HG03354 (cell line): ENCODE measurements at regions not wholly inside any gene's neighbourhood (a gene's known extent, or its start where the extent isn't known, plus 50 kb on each side); places are given as distances from the start of the nearest gene placed in this dataset.

Source experiments
- ATAC-seq: cut with Tn5 transposase; IDR thresholded peaks from one replicate; pipeline ENCODE4 v1.9.1; 2021; ENCODE audit warnings: mild to moderate bottlenecking; ENCODE audit not compliant: unreplicated experiment, poor library complexity, severe bottlenecking

DNA sequence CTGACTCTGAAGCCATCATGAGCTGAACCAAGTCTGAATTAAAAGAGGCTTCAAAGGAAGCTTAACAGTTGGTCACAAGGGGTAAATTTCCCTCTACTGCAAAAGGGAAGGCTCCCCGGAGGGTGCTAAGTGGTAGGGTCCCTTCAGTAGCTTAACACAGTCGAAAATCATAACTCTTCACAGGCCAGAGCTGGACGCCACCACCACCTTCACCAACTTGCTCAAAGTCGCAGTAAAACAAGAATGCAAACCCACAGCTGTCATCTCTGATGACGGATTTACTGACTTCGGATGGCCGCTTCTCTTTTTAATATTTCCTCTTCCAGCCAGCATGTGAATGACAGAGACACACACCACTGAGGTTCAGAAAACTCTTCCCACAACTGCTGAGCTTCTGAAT lies 144.7 kb upstream of the FBXL4 start:
- peak; percentile 36 for ATAC-seq

DNA sequence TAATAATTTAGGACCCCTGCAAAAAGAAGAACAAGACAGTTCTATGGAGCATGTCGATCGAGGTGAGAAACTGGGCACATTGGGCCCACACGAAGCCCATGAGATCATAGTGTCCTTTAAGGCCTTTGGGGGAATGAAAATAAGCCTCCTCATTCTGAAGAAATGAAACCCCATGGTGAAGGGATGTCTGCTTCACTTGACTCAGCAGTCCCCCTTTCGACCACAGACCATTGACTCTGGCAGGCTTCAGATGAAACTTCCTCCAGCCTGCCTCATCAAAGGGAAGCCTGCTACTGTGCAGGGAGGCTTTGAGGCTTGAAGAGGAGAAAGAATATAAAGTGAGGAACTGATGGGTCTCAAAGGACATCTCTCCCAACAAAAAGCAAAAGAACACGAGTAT lies 144.2 kb upstream of the FBXL4 start:
- peak; percentile 81 for ATAC-seq

DNA sequence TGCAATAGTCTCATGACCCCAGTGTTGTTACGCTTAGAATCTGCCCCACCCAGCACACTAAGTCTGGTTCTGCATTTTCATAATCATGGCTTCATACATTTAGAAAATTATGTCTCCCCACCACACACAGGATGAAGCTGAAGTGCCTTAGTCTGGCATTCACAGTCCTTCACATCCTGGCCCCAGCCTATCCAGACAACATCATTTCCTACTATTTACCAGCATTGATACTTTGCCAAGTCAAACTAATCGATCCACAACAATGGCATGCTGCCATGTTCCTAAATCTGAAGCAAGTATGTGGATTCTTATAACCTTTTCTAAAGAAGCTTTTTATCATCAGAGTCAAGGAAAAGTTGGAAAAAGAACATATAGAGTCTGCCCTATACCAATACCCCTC lies 132.4 kb upstream of the FBXL4 start:
- no peak for ATAC-seq

DNA sequence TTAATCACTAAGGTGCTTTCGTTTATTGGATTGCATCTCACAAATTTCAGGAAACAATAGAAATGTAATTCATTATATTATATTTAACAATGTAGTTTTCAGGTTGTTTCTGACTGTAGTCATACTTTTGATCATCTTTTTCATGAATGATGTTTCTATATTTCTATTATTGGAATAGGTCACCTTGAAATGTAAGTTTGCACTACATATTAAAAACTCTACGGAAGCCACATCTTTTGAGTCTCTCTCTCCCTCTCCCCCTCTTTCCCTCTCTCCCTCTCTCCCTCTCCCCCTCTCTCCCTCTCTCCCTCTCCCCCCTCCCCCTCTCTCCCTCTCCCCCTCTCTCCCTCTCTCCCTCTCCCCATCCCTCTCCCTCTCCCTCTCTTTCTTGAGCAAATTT lies 131.3 kb upstream of the FBXL4 start:
- ATAC-seq, result no peak

DNA sequence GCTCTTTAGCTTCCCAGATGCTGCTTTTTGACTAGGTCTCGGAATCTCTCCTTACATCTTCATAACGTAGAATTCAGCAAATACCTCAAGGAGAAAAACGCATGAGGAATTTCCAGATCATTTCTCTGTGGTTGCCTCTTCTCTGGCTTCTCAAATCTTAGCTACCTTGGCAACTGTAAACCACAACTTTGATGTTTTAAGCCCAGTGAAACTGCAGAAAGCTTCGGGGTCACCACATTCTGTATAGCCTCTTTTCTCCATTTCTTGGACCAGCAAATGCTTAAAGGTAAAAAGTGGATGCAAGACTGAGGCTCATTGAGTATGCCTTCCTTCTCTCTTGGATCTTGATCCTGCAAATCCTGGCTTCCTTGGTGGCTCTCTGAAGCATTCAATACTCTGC lies 125.5 kb upstream of the FBXL4 start:
- no peak for ATAC-seq

DNA sequence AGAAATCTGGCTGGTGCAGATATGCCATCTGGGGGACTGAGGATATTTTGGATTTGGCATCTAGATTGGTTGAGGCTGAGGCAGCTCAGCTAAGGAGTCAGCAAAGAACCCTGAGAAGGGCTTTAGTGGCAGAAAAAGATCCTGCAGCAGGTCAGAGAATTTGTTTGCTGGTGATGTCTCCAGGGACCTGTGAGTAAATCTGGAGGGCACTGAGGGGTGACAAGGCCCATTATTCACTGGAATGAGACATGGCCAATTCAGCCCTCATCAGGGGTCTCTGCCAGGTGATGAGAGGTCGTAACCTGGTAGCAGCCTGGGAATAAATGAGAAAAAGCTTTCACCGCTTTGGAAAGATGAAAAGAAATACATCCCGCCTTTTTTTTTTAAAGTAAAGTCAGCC lies 118.3 kb upstream of the FBXL4 start:
- ATAC-seq, result no peak

DNA sequence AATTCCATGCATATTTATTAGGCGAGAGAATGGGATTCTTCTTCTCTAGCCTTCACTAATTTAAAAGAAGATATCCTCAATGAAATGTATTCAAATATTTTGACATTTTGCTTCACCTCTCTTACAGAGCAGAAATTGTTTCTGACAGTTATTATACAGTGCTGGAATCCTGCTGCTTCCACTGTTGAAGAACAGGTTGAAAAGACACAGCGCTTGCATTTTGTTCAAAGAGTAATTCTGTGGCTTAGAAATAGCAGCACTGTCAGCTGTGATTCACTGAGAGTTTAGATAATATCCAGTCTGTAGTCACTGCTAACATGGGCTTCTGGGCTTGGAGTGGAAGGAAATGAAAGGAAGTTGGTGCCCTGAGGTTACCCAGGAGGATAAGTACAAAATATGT lies 117.1 kb upstream of the FBXL4 start:
- ATAC-seq, result no peak

DNA sequence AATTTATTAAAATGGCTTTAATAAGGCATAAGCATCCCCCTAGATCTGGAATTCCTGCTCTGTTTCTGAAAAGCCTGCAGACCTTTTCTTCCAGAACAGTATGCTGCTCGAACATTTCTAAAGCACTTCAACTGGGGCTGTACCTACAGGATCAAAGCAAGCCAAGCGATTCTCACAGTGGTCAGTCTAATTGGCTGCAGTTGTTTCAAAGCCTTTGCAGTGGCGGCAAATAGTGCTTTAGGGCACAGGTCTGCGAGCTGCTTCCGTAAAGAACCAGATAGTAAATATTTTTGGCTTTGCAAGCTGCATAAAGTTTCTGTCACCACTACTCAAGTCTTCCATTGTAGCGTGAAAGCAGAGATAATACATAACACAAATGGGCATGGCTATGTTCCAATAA lies 88.9 kb upstream of the FBXL4 start:
- no peak for ATAC-seq

DNA sequence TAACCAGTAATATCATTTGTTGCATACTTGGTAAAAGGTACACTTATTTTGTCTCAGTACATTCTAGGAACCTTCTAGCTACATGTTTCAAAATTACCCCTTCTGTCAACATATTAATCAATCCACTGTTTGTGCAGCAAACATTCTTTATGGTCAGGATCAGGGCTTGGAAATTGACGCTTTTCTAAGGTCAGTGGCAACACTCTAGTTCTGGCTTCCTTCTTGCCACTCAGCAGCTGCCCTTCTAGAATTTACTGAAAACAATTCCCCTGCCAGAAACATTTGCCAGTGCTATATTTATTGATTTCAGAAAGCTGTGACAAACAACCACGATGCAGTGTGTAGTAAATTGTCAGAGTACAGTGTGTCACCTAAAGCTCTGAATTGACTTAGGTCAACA lies 84.7 kb upstream of the FBXL4 start:
- no peak for ATAC-seq

DNA sequence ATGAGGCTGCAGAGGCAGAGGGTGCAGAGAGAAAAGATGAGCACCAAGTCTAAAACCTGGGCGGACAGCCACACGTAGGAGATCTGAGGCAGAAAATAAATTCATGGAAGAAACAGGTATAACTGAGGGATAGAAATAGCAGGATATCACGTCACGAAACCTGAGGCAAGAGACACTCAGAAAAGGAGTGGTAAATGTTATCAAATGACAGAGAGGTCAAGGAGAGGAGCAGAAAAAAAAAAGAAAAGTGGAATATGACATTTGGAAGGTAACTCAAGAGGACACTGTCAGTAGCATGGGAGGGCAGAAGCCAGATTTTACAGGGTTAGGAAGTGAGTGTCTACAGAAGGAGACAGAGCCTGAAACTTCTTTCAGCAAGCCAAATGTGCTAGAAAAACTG lies 84.2 kb upstream of the FBXL4 start:
- ATAC-seq, result no peak

DNA sequence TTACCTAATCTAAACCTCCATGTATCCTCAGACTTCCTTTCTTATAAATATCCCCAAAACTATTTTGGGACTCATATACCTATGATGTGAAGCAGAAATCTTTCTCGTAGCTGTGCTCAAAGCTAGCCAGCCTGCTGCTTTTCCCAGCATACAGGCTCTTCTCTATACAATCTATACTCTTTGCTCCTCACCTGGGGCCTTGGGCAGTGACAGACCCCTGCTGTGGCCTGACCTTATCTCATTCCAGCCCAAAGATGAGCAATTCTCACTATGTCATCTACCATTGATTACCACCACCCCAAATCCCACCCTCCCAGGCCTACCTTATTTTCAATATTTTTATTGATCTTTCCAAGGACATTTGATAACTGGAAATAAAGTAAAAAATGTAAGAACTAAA lies 83.2 kb upstream of the FBXL4 start:
- ATAC-seq, result no peak

DNA sequence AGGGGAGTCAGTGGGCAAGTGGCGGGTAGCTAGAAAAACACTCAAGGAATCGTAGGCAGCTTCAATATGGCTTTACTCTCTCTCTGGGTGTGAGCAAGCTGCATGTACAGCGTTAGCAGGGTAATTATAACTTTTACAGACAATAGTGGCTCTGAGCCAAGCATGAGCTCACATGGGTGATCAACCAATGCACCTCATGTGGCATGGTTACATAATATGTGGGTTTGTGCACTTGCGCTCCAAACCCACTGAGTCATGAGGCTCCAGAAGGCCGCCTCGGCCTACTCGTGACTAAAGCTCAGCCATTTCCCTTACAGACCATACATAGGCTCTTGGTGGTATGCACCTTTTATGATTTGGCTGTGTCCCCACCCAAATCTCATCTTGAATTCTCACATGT lies 78.4 kb upstream of the FBXL4 start:
- no peak for ATAC-seq

DNA sequence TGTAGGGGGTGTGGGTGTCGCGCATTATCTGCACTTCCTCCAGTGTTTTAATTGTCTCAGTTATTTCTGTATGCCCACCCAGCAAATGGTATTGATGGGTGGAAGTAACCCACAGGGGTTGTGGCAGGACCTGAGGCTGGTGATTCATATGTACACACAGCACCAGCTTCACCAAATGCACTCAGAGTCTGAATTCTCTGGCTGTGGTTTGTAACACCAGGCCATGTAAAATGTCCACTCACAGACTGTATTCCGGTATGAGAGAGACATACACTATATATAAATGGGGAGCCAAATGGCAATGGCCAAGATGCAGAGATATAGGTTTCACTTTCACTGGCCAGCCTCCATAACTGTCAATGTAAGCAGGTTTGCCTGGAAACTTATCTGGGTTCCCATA lies 76.3 kb upstream of the FBXL4 start:
- ATAC-seq, result no peak

DNA sequence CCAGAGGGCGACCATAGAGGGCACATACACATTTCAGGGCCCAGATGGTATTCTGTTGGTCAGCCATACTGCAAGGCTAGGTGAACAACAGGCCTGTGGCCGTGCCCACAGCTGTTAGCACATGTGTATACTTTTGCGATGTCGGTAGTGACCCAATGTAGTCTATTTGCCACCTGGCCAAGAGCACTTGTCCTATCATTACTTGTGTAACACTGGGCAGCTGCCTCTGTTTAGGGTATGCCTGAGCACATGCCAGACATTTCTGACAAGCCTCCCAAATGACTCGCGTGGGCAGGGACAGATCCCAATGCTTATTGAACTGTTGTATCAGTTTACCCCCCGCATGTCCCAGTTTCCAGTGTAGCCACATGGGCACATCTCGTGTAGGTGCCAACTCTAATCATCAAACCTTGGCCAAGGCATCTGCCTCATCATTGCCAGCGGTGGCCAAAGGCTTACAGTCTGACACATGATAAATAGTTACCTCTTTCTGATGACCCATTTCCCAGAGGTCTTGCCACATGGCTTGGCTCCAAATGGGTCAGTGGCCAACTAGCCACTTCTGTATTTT lies 74.4 kb upstream of the FBXL4 start:
- ATAC-seq, result no peak

DNA sequence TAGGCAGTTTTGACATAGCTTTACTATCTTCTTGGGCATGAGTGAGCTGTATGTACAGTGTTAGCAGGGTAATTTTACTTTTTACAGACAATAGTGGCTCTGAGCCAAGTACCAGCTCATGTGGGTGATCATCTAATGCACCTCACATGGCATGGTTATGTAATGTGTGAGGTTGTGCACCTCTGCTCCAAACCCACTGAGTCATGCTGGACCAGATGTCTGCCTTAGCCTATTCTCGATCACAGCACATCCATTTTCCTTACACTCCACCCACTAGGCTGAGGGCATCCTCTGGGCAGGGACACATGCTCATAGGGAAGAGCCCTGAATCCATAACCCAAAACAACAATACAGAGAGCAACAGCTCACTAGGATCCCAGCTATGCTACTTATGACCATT lies 71.6 kb upstream of the FBXL4 start:
- ATAC-seq, result no peak

DNA sequence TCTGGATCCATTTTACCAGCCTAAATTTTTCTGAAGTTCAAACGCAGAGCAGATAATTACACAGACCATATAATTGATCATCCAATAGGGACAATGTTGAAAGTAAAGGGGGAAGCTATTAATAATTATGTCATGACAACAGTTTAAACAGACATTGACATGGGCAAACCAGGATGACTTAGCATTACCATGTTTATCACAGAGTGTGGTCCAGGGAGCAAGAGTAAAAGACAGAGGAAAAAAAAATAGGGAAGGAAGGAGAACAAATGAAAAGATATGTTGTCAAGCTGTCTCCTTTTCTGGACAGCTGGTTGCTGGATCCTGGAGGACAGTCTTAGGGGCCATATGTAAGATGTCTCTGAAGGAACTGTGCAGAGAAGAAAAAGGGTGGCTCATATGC lies 69.4 kb upstream of the FBXL4 start:
- ATAC-seq, result no peak

DNA sequence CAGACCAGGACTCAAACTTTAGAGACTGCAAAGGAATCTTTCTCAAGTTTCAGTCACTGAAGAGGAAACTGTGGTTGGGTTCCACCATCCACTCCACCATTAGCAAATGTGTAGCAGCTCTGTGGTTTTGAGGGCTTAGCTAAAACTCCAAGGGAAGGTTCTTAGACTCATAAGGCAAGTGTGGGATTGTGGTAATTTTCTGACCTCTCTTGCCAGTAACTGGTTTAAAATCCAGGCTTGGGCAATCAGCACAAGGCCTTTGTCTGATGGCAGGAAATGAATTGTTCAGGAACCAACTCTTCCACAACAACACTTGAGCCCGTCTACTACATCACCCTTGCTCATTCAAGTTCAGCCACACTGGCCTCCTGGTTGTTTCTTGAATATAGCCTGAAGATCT lies 68.6 kb upstream of the FBXL4 start:
- peak; percentile 72 for ATAC-seq

DNA sequence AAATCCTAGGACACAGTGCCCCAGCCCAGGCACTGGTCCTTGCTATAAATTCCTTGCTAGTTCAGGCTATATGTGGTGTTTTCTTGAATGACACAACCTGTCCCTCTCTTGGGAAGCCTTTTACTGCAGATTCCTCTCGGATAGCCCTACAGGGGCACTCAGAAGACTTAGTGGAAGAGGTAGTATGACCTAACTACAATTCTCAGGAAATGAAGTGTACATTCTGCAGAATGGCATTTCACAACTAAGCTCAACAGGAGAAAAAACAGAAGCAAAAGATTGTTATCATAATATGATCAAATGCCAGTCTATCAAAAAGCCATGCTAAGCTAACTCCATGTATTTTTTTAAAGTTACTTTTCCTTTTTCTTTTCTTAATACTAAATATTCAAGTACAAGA lies 66.3 kb upstream of the FBXL4 start:
- no peak for ATAC-seq

DNA sequence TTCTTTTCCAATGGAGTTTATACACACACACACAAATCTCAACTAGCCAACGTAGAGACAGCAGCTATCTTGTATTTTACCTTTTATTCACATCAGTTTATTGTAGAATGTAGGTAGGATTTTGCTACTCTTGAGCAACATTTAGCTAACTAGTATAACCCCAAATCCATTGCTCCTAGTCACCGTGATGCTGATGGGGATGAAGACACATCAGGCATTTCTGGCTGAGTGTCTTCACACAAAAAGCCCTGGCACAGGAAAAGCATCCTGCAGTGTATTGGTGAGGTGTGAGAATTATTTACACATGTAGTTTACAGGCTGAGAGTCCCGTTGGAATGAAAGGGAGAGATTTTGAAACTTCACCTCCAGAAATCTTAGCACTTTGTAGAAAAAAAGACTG lies 65.9 kb upstream of the FBXL4 start:
- no peak for ATAC-seq

DNA sequence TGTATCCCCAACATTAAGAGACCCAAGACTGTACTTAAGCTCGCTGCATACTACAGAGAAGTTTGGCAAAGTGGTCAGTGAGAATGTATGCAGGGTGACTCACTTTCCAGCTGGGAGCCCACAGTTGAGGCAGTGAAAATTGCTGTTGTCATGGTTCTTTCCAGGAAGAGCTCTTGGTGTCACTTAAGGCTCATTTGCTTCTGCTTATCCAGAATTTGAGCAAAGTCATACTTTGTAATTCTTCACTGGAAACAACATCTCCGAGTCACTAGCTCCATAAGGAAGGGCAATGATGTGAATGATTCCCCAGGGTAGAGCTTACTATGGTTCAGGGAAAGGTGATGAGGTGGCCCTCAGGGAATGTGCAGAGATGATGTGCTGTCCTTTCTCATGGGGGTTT lies 65.4 kb upstream of the FBXL4 start:
- no peak for ATAC-seq

DNA sequence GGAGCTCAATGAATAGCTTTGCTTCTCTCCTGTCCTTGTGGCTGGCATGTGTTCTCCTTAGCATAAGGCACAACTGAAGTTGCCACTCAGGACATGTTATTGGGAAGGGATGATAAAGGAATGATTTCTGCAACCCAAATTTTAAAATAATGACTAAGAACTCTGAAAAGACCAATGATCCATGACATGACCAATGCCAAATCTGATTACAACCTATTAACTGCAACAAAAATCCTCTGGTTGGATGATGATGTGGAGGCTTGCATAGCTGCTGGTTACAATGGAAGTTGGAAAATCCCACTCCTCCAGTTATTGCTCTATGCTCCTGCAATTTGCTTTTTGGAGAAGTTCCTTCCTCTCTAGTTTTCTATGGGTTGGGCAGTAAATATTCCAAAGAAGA lies 63.4 kb upstream of the FBXL4 start:
- ATAC-seq, result no peak

DNA sequence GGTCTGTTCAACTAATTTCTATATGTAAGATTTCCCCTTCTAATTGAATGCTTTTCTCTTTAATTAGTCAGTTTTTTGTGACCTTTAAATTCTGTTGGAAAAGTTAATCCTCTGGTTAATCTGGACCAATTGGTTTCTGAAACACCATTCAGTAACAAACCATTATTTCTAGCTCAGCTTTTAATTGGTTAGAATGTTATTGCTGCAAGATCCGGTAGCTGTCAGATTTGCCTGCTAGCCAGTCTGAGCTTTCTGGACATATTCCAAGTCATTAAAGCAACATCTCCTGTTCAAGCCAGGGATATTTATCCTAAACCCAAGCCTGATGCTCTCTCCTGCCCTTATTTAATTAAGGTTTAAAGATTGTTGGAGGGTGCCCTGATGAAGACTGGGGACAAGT lies 55.1 kb upstream of the FBXL4 start:
- no peak for ATAC-seq

DNA sequence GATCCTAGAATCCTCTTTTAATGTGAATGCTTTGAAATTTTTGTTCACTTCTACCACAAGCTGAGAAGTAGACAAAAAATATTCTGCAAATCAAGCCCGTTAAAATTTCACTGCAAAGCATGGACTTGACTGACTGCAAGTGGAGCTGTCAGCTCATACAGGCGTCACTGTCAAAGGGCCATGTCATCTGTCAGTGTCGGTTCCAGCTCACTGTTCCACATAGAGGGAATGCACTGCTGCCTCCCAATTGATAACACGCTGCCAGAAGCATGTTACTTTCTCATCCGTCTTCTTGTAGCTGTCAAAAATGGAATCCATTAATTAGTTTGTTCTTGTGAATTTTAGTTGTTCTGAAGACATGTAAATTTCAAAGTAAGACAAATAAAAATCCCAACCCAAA lies 50.4 kb upstream of the FBXL4 start:
- no peak for ATAC-seq
